NCI-H1048 (cell line): ENCODE measurements at regions not wholly inside any gene's neighbourhood (a gene's known extent, or its start where the extent isn't known, plus 50 kb on each side); places are given as distances from the start of the nearest gene placed in this dataset.
"Not testable (repeated sequence)": the region's sequence is repeated elsewhere in the genome, so short reads cannot be mapped to it uniquely, and the experiment has no call there.

Experiments
- DNase-seq: peaks from one replicate; lab custom pipeline; 2025; lab: John Stamatoyannopoulos, UW

GRCh38 chr2:209070262-209070661, 353.6 kb upstream of the MAP2 start:
- DNase-seq, result no peak

GRCh38 chr2:209073151-209073550, 350.7 kb upstream of the MAP2 start:
- DNase-seq, result no peak

GRCh38 chr2:209074711-209075110, 349.1 kb upstream of the MAP2 start:
- DNase-seq, result no peak

- DNase-seq, result no peak
Observed at GRCh38 chr2:209076151-209076550, 347.7 kb upstream of the MAP2 start.

DNA sequence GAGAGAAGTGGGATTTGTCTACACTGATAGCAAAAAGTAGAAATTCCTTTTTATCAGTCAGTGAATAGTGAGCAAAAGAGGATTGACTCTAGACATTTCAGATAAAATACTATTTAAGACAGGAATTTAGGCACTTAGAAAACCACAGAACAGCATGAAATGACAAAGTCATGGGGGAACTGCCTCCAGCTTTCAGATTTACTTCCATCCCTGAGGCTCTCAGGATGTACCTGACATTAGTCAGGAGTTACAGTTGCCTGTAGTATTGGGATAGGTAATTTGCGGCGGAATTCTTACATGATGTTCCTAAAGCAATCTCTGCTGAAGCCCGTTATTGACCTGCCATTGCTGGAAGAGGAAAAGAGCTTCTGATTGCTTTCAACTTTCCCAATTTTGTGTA, 337.1 kb upstream of the MAP2 start:
- DNase-seq, result no peak

GRCh38 chr2:209091056-209091455, 332.8 kb upstream of the MAP2 start:
- DNase-seq, result no peak

GRCh38 chr2:209094221-209094620, 329.6 kb upstream of the MAP2 start:
- no peak for DNase-seq

GRCh38 chr2:209095432-209095831, 328.4 kb upstream of the MAP2 start:
- no peak for DNase-seq

DNA sequence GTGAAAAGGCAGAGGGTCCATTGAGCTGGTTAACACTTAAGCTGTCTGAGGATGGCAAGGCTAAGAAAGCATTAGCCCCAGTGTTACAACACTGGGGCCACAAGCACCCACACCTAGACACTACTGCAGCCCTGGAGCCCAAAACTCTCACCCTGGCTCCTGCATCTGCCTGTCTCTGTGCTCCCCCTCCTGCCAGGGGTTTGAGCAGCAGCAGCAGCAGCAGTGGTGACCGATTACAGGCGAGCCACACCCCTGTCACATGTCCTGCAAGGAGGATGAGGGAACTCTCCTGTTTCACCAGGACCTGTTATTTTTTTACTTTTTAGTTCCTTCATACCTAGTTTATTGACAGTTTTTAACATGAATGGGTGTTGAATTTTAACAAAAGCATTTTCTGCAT, 326.7 kb upstream of the MAP2 start:
- DNase-seq, result no peak

- DNase-seq, result no peak
Observed at GRCh38 chr2:209102319-209102718, 321.5 kb upstream of the MAP2 start.

DNA sequence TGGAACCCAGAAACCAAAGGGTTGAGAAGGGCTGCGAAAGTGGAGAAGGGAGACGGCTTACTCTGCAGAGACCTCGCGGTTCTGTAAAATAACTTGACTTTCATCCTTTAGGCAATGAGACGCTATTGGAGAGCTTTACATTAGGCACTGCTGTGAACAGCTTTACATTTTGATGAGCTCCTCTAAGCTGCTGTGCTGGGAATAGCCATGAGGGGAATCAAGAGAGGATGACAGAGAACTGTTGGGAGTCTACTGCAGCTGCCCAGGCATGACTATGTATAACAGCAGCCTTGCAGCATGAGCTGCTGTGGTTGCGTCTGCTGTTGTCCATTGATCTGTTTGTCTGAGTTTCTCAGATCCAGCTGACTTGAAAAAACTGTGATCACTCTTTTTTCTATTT, 310.8 kb upstream of the MAP2 start:
- no peak for DNase-seq

DNA sequence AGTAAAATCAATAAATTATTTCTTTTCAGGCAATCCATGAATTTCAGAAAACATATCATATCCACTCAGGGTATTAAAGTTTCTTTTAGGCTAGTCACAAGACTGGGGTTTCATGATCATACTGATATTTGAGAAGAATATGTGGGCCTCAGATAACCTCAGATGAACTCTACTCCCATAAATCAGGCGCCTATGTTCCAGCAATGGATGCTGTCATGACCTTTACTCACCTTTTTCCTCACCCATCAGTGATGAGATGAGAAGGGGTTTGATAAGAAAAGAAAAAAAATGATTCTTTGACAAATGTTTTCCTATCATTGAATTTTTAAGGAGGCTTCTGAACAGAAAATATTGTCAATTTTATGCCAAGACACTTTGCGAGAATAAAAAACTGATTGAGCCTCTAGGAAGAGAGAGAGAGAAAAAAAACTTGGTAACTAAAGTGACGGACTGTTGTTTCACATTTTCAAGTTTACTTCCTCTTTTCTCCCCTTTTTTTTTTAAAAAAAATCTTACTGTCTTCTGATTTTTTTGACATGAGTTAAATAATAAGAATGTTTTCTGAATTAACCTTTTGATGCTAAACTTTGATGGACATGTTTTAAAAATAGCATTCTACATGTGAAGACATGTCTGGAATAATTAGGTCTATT, 309.1 kb upstream of the MAP2 start:
- DNase-seq, result no peak

GRCh38 chr2:209121691-209122090, 302.2 kb upstream of the MAP2 start:
- no peak for DNase-seq

- DNase-seq, result no peak
Observed at GRCh38 chr2:209125291-209125690, 298.6 kb upstream of the MAP2 start.

GRCh38 chr2:209138079-209138478, 285.8 kb upstream of the MAP2 start:
- no peak for DNase-seq

- no peak for DNase-seq
Observed at GRCh38 chr2:209141142-209141541, 282.7 kb upstream of the MAP2 start.

- no peak for DNase-seq
Observed at GRCh38 chr2:209141818-209142217, 282.0 kb upstream of the MAP2 start.

- not testable (repeated sequence) for DNase-seq
Observed at GRCh38 chr2:209145220-209145691, 278.6 kb upstream of the MAP2 start.

DNA sequence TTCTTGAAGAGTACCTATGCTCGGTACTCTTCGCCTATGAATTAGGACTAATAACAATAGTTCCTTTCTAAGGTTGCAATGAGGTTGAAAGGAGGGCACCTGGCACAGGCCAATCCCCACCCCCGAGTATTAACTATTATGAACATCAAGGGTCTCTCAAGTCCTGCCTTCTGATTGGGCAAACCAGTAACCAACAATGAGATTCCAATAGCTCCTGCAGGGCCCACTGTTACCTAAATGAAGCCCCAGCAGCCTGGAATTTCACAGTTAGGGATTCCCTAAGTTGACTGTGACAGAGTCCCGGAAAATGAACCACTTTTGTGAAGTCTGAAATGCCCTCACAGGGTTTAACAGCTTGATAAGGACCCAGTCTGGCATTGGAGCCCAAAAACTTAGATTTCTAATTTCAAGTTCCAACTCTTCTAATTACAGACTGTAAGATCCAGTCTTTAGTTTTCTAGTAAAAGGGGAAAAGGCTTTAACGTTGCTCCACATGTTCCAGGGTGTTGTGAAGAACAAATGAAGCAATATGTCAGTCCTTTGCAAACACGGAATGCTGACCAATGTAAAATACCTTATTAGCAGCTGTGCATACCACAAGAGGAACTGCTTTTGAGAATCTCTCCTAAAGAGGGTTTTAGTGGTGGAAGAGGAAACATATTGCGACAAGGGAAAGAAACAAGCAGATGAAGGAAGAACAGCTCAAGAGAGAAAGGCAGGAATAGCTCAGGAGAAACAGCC, 277.7 kb upstream of the MAP2 start:
- DNase-seq, result no peak

GRCh38 chr2:209146682-209147320, 277.0 kb upstream of the MAP2 start:
- no peak for DNase-seq

DNA sequence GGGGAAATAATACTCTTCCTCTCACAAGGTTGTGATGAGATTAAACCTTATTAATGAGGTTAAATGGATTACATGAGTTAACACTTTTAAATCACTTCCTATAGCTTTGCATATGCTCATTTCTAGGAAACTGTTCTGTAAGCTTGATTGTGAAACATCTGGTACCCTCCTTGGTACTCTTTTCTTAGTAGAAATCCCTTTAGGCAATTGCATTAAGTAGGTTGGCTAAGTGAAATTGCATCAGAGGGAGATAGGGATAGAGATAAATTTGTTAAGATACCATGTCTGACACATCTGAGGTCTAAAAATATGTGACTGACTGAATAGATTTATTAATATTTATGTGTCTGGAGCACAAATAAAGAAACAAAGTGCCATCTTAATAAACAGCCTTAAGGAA, 275.9 kb upstream of the MAP2 start:
- DNase-seq, result no peak

DNA sequence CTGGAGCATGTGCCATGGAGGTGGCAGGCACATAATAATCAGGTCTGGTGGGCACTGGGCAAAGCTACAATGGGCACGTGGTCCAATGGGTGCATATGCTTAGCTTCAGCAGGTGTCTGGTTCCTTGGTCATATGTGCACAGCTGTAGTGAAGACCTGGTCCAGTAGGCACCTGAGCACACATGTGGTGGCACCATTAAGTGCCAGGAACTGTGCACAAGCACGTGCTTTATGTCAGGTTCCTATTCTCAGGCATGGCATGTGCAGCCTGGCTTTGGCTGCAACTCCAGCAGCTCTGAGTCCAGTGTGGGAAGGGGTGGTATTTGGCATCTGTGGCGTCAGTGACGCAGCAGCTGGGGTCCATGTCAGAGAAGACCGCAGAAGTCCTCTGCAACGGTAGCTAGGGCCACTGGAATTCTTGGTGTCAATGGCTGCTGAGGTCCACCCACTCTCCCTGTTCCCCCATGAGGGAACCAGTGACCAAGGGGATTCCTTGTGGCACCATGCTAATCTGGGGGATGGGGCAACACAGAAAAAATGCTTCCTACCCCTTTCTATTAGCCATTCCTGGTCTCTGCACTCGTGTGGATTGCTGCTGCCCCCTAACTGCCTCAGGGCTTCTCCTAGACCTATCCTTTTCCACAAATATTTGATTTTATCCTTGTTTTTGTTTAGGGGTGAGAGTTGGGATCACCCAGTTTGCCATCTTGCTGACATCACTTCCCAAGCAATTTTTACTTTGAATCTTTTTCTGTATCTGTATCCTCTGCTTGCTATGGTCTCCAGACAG, 262.9 kb upstream of the MAP2 start:
- DNase-seq, result no peak
